SU-DHL-6 (cell line): ENCODE measurements at regions not wholly inside any gene's neighbourhood (a gene's known extent, or its start where the extent isn't known, plus 50 kb on each side); places are given as distances from the start of the nearest gene placed in this dataset.

Experiments used
- H2AFZ ChIP-seq: fragments of 200-600 bp; sonication (generic); 2 replicates; pipeline ENCODE4 v1.6.1; 2014; ENCODE audit warnings: low read depth, mild to moderate bottlenecking, moderate library complexity, mixed read lengths, antibody characterized with exemption, low read length; ENCODE audit not compliant: severe bottlenecking
- H3F3A ChIP-seq: fragments of 200-600 bp; shearing (Covaris generic); 2 replicates; pipeline ENCODE4 v1.6.0; 2016; ENCODE audit warnings: antibody characterized with exemption, mild to moderate bottlenecking; ENCODE audit not compliant: insufficient read depth
- H3K27ac ChIP-seq: fragments of 200-600 bp; sonication (generic); 2 replicates; pipeline ENCODE4 v1.5.1; 2016; ENCODE audit warnings: low read depth, mild to moderate bottlenecking, low read length, moderate library complexity, mixed read lengths
- H3K27me3 ChIP-seq: fragments of 200-600 bp; sonication (generic), shearing (Covaris generic); 2 replicates; pipeline ENCODE4 v1.6.0; 2014; ENCODE audit warnings: mild to moderate bottlenecking, low read length
- H3K36me3 ChIP-seq: fragments of 200-600 bp; sonication (generic); 2 replicates; pipeline ENCODE4 v1.6.1; 2014; ENCODE audit warnings: mild to moderate bottlenecking, low read length, mixed read lengths
- H3K4me2 ChIP-seq: fragments of 300-600, 200-600 bp; shearing (Covaris generic), sonication (generic); 2 replicates; pipeline ENCODE4 v1.6.0; 2014; ENCODE audit warnings: low read length, low read depth, mild to moderate bottlenecking; ENCODE audit not compliant: poor library complexity, severe bottlenecking
- H3K4me3 ChIP-seq: fragments of 200-600 bp; sonication (generic); 2 replicates; pipeline ENCODE4 v1.5.1; 2014; ENCODE audit warnings: antibody characterized with exemption, low read length, mild to moderate bottlenecking, mixed read lengths; ENCODE audit not compliant: insufficient read depth, poor library complexity, severe bottlenecking
- H3K79me2 ChIP-seq: fragments of 200-600 bp; sonication (generic); 2 replicates; pipeline ENCODE4 v1.6.1; 2014; ENCODE audit warnings: mild to moderate bottlenecking, low read length, moderate library complexity; ENCODE audit not compliant: insufficient read depth
- H3K9ac ChIP-seq: fragments of 200-600 bp; sonication (generic); 2 replicates; pipeline ENCODE4 v1.7.0; 2014; ENCODE audit warnings: mild to moderate bottlenecking, low read length
- H3K9me2 ChIP-seq: fragments of 200-600 bp; sonication (generic); replicated peaks from 2 replicates; pipeline ENCODE4 v1.6.1; 2014; ENCODE audit warnings: low read length; ENCODE audit not compliant: insufficient read depth
- H3K9me3 ChIP-seq: fragments of 200-600 bp; sonication (generic); 2 replicates; pipeline ENCODE4 v1.6.1; 2014; ENCODE audit warnings: low read length, mixed read lengths; ENCODE audit not compliant: insufficient read depth
- H4K20me1 ChIP-seq: fragments of 200-600 bp; sonication (generic); 2 replicates; pipeline ENCODE4 v1.6.1; 2014; ENCODE audit warnings: low read depth, mild to moderate bottlenecking, antibody characterized with exemption, low read length, moderate library complexity, mixed read lengths
- CTCF ChIP-seq: fragments of 200-600 bp; sonication (generic); IDR thresholded peaks from one replicate; pipeline ENCODE4 v1.5.1; 2017; ENCODE audit warnings: antibody characterized with exemption, mild to moderate bottlenecking, low read length, moderate library complexity; ENCODE audit not compliant: insufficient read depth, poor library complexity, severe bottlenecking
- EZH2phosphoT487 ChIP-seq: fragments of 200-600 bp; sonication (generic), shearing (Covaris generic); conservative IDR thresholded peaks from 2 replicates; pipeline ENCODE4 v1.6.1; 2018; ENCODE audit warnings: mild to moderate bottlenecking, antibody characterized with exemption, low read length, moderate library complexity, mixed read lengths

- Histone ChIP-seq H2AFZ (no peak overlapping the region), H3F3A (no peaks in the 10 kb centered on the region), H3K27ac (no peak overlapping the region), H3K36me3 (no peaks in the 10 kb centered on the region), H3K9me3 (no peaks in the 10 kb centered on the region), H3K27me3 (no peaks in the 10 kb centered on the region), H3K9me2 (no peaks in the 10 kb centered on the region), H3K79me2 (no peaks in the 10 kb centered on the region), H3K9ac (no peak overlapping the region), H4K20me1 (no peaks in the 10 kb centered on the region), H3K4me2 (no peak overlapping the region), H3K4me3 (no peak overlapping the region)
- TF ChIP-seq EZH2phosphoT487 (no peak), CTCF (no peak)
Observed at GRCh38 chr2:239589270-239589825, 188.5 kb upstream of the HDAC4 start.

- H4K20me1 ChIP-seq, result no peaks in the 10 kb centered on the region
Observed at GRCh38 chr2:239588451-239589269, 187.8 kb upstream of the HDAC4 start.

GRCh38 chr2:239587841-239588240 is 187.0 kb upstream of the HDAC4 start:
- Histone ChIP-seq H4K20me1 (no peaks in the 10 kb centered on the region), H3K4me2 (no peak overlapping the region)

More at GRCh38 chr2:239588451-239589269, 187.8 kb upstream of the HDAC4 start:
- Histone ChIP-seq H3K9ac (no peak overlapping the region), H3K79me2 (no peaks in the 10 kb centered on the region), H3K9me2 (no peaks in the 10 kb centered on the region), H3F3A (no peaks in the 10 kb centered on the region), H3K9me3 (no peaks in the 10 kb centered on the region), H3K36me3 (no peaks in the 10 kb centered on the region), H3K4me3 (no peak overlapping the region), H3K4me2 (no peak overlapping the region), H2AFZ (no peak overlapping the region), H3K27ac (no peak overlapping the region), H3K27me3 (no peaks in the 10 kb centered on the region)
- TF ChIP-seq EZH2phosphoT487 (no peak), CTCF (no peak)

More at GRCh38 chr2:239587841-239588240, 187.0 kb upstream of the HDAC4 start:
- no peaks in the 10 kb centered on the region for H3K36me3 ChIP-seq
- H3F3A ChIP-seq, result no peaks in the 10 kb centered on the region
- H3K9me2 ChIP-seq, result no peaks in the 10 kb centered on the region
- no peaks in the 10 kb centered on the region for H3K27me3 ChIP-seq
- no peaks in the 10 kb centered on the region for H3K9me3 ChIP-seq
- H3K27ac ChIP-seq, result no peak overlapping the region
- no peak for TF ChIP-seq EZH2phosphoT487
- TF ChIP-seq CTCF, result no peak
- no peak overlapping the region for H3K9ac ChIP-seq
- H3K79me2 ChIP-seq, result no peaks in the 10 kb centered on the region
- no peak overlapping the region for H3K4me3 ChIP-seq
- no peak overlapping the region for H2AFZ ChIP-seq
